PC-9 (cell line): ENCODE measurements at regions not wholly inside any gene's neighbourhood (a gene's known extent, or its start where the extent isn't known, plus 50 kb on each side); places are given as distances from the start of the nearest gene placed in this dataset.

Experiments
- BruUV-seq: library from RNA; stranded (reverse); fragments of 400-500 nt; replicated peaks from 2 replicates; lab custom pipeline; 2021; lab: Mats Ljungman, UMichigan
- CTCF ChIA-PET: fragments of 300-600 bp; sonication (Branson Sonifier 250); formaldehyde crosslinking; loops from one replicate; lab custom pipeline; 2022; ENCODE audit warnings: antibody characterized with exemption; lab: Charles Lee
- POLR2A ChIA-PET: fragments of 300-600 bp; sonication (Branson Sonifier 250); formaldehyde crosslinking; loops from one replicate; lab custom pipeline; 2022; ENCODE audit warnings: antibody characterized with exemption; ENCODE audit not compliant: unreplicated experiment; lab: Charles Lee
- DNase-seq, 2 experiments: peaks; one replicate each; pipeline versions ENCODE4 v3.0.0 to v3.0.0-alpha.2; 2015 to 2022; ENCODE audit warnings: mixed read lengths in 1 of 2
- H2AFZ ChIP-seq: fragments of 200-600 bp; sonication (generic); 2 replicates; pipeline ENCODE4 v1.8.1; 2017; ENCODE audit warnings: antibody characterized with exemption
- H3F3A ChIP-seq: fragments of 200-600 bp; sonication (generic); 2 replicates; pipeline ENCODE4 v1.8.1; 2017; ENCODE audit warnings: antibody characterized with exemption, mild to moderate bottlenecking, low read depth; ENCODE audit not compliant: insufficient read depth
- H3K27ac ChIP-seq: fragments of 200-600 bp; sonication (generic); 2 replicates; pipeline ENCODE4 v1.6.1; 2016; ENCODE audit warnings: mixed run types
- H3K27me3 ChIP-seq: fragments of 200-600 bp; sonication (generic); 2 replicates; pipeline ENCODE4 v1.6.1; 2016; ENCODE audit warnings: low read depth, mixed run types; ENCODE audit not compliant: insufficient read depth
- H3K36me3 ChIP-seq: fragments of 200-600 bp; sonication (generic); 2 replicates; pipeline ENCODE4 v1.6.1; 2016; ENCODE audit warnings: low read depth, mixed run types
- H3K4me1 ChIP-seq: fragments of 200-600 bp; sonication (generic); replicated peaks from 2 replicates; pipeline ENCODE4 v1.6.1; 2016; ENCODE audit warnings: mixed run types; ENCODE audit not compliant: insufficient read depth
- H3K4me2 ChIP-seq: fragments of 200-600 bp; sonication (generic); 2 replicates; pipeline ENCODE4 v1.6.1; 2017; ENCODE audit warnings: mixed run types
- H3K4me3 ChIP-seq: fragments of 200-600 bp; sonication (generic); 2 replicates; pipeline ENCODE4 v1.6.1; 2016; ENCODE audit warnings: mixed run types
- H3K79me2 ChIP-seq: fragments of 200-600 bp; sonication (generic); 2 replicates; pipeline ENCODE4 v1.6.1; 2017; ENCODE audit warnings: low read depth, mixed run types
- H3K9me2 ChIP-seq: fragments of 200-600 bp; sonication (generic); 2 replicates; pipeline ENCODE4 v1.8.1; 2017; ENCODE audit warnings: mild to moderate bottlenecking; ENCODE audit not compliant: insufficient read depth
- H3K9me3 ChIP-seq: fragments of 200-600 bp; sonication (generic); 2 replicates; pipeline ENCODE4 v1.8.1; 2016; ENCODE audit warnings: low read depth; ENCODE audit not compliant: insufficient read depth
- H4K20me1 ChIP-seq: fragments of 200-600 bp; sonication (generic); 2 replicates; pipeline ENCODE4 v1.8.1; 2017; ENCODE audit not compliant: insufficient read depth
- EZH2 ChIP-seq: fragments of 200-600 bp; sonication (generic); IDR thresholded peaks from 2 replicates; pipeline ENCODE4 v1.8.0; 2017; ENCODE audit warnings: antibody characterized with exemption, low read depth
- intact Hi-C: fragments of 100-400 bp; cut with micrococcal nuclease; formaldehyde crosslinking; loops from one replicate; pipeline ENCODE4 v1.10.0; 2022; ENCODE audit not compliant: unreplicated experiment
- TF ChIP-seq, protein P1 (sequence below): fragments of 200-600 bp; sonication (generic); conservative IDR thresholded peaks from 2 replicates; pipeline ENCODE4 v1.6.1; 2017; ENCODE audit warnings: mixed run types, antibody characterized with exemption, mild to moderate bottlenecking, moderate library complexity

DNA sequence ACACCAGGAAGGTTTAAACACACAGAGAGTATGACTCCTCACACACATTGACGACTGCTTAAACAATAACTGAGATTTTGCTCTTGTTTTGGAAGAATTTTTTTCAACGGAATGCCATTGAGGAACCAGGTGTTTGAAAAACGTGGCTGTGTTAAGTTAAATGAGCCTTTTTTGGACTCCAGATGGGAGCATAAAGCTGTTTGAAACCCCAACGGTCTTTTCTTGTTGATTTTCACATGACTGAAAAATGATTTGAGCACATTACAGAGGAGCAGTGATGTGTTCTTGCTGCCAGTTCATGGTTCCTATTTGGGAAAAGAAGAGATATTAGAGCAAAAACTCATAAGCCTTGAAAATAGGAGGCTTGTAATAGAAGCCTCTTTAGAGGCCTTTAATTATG lies 97.8 kb upstream of the SELENOK start:
- Histone ChIP-seq H4K20me1 (no peaks in the 10 kb centered on the region), H3F3A (no peaks in the 10 kb centered on the region), H3K4me1 (no peaks in the 10 kb centered on the region), H3K9me2 (no peaks in the 10 kb centered on the region), H2AFZ (no peak overlapping the region), H3K4me2 (no peak overlapping the region), H3K79me2 (no peaks in the 10 kb centered on the region), H3K9me3 (no peaks in the 10 kb centered on the region), H3K4me3 (no peak overlapping the region), H3K27me3 (peaks cover 14% of the 10 kb centered on the region), H3K36me3 (no peaks in the 10 kb centered on the region), H3K27ac (no peak overlapping the region)
- no TSS peak for BruUV-seq
- ChIA-PET CTCF (no interaction called here), POLR2A (no interaction called here)
- intact Hi-C loops = no loop called here
- DNase-seq = no peak
- no peak for TF ChIP-seq EZH2
- TF ChIP-seq, protein P1, sequence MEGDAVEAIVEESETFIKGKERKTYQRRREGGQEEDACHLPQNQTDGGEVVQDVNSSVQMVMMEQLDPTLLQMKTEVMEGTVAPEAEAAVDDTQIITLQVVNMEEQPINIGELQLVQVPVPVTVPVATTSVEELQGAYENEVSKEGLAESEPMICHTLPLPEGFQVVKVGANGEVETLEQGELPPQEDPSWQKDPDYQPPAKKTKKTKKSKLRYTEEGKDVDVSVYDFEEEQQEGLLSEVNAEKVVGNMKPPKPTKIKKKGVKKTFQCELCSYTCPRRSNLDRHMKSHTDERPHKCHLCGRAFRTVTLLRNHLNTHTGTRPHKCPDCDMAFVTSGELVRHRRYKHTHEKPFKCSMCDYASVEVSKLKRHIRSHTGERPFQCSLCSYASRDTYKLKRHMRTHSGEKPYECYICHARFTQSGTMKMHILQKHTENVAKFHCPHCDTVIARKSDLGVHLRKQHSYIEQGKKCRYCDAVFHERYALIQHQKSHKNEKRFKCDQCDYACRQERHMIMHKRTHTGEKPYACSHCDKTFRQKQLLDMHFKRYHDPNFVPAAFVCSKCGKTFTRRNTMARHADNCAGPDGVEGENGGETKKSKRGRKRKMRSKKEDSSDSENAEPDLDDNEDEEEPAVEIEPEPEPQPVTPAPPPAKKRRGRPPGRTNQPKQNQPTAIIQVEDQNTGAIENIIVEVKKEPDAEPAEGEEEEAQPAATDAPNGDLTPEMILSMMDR = no peak

DNA sequence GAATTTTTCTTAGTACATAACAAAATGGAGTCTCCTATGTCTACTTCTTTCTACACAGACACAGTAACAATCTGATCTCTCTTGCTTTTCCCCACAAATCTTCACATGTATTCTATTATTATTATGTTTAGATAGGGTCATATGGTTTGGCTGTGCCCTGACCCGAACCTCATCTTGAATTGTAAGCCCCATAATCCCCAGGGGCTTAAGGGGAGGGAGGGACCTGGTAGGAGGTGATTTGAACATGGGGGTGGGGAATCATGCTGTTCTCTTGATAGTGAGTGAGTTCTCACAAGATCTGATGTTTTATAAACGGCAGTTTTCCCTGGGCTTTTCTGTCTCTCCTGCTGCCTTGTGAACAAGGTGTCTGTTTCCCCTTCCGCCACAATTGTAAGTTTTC lies 86.7 kb upstream of the SELENOK start:
- no peaks in the 10 kb centered on the region for H3K4me1 ChIP-seq
- H3F3A ChIP-seq = no peaks in the 10 kb centered on the region
- no peaks in the 10 kb centered on the region for H3K9me3 ChIP-seq
- POLR2A ChIA-PET = no interaction called here
- H3K79me2 ChIP-seq = no peaks in the 10 kb centered on the region
- no peak overlapping the region for H3K4me3 ChIP-seq
- H3K36me3 ChIP-seq = no peaks in the 10 kb centered on the region
- CTCF ChIA-PET = no interaction called here
- H3K27me3 ChIP-seq = peaks cover 23% of the 10 kb centered on the region; the same call in 1 of the 2 replicates
- H3K4me2 ChIP-seq = no peak overlapping the region
- H3K27ac ChIP-seq = no peak overlapping the region
- H3K9me2 ChIP-seq = no peaks in the 10 kb centered on the region
- no peak for TF ChIP-seq EZH2
- TF ChIP-seq, protein P1 = no peak
- no TSS peak for BruUV-seq
- no peak overlapping the region for H2AFZ ChIP-seq
- no peaks in the 10 kb centered on the region for H4K20me1 ChIP-seq
- no peak for DNase-seq
- intact Hi-C loops = no loop called here

DNA sequence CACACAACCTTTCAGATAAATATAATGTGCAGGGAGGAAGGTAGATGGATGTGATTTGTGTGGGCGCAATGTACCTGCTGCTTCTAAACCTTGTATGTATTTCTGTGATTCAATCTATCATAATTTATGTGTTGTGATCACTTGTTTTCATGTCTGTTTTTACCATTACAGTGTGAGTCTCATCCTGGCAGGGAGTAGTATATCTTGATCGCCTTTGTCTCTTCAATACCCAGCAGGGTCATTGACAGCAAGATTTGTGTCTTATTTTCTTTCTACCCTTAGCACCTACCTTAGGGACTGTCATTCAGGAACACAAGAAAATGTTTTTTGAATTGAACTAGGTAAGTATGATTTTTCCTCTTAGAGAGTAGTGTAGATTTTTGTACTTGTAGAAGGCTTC lies 83.7 kb upstream of the SELENOK start:
- Histone ChIP-seq H3K27me3 (peaks cover 9% of the 10 kb centered on the region; the same call in 1 of the 2 replicates), H3K4me2 (no peak overlapping the region), H4K20me1 (no peaks in the 10 kb centered on the region), H3K4me1 (no peaks in the 10 kb centered on the region), H3K9me3 (no peaks in the 10 kb centered on the region), H3K36me3 (no peaks in the 10 kb centered on the region), H3K9me2 (no peaks in the 10 kb centered on the region), H3F3A (no peaks in the 10 kb centered on the region), H3K4me3 (no peak overlapping the region), H3K27ac (no peak overlapping the region), H3K79me2 (no peaks in the 10 kb centered on the region), H2AFZ (no peak overlapping the region)
- CTCF ChIA-PET = no interaction called here
- intact Hi-C loops = no loop called here
- POLR2A ChIA-PET = no interaction called here
- no TSS peak for BruUV-seq
- TF ChIP-seq, protein P1 = no peak
- TF ChIP-seq EZH2 = no peak
- no peak for DNase-seq
